Astrocyte (in vitro differentiated cells and primary cell): ENCODE measurements at regions not wholly inside any gene's neighbourhood (a gene's known extent, or its start where the extent isn't known, plus 50 kb on each side); places are given as distances from the start of the nearest gene placed in this dataset.

Source experiments
- CTCF ChIP-seq: IDR thresholded peaks from 2 replicates; pipeline ENCODE4 v1.5.1; 2011; ENCODE audit warnings: low read depth, mild to moderate bottlenecking, inconsistent platforms, low read length, moderate library complexity; ENCODE audit not compliant: insufficient read depth
- EZH2 ChIP-seq: IDR thresholded peaks from 2 replicates; pipeline ENCODE4 v1.6.1; 2012; ENCODE audit warnings: mild to moderate bottlenecking, low read length, inconsistent platforms; ENCODE audit not compliant: insufficient read depth

- TF ChIP-seq CTCF (no peak), EZH2 (no peak)
Observed at GRCh38 chr13:108455320-108455719, 174.1 kb upstream of the MYO16 start.
